ENCODE measurements at regions not wholly inside any gene's neighbourhood (a gene's known extent, or its start where the extent isn't known, plus 50 kb on each side); places are given as distances from the start of the nearest gene placed in this dataset.

- DNase-seq (ENCODE audit: low read depth, low spot score): no peak
Observed at GRCh38 chr18:40676668-40677067, 1278.4 kb upstream of the PIK3C3 start.

GRCh38 chr18:40673150-40673549 lies 1281.9 kb upstream of the PIK3C3 start:
- no peak for DNase-seq (ENCODE audit: low read depth, low spot score)

- no peak for DNase-seq (ENCODE audit: low read depth, low spot score)
Observed at GRCh38 chr18:40672590-40672989, 1282.4 kb upstream of the PIK3C3 start.

GRCh38 chr18:40670668-40671375 lies 1284.2 kb upstream of the PIK3C3 start:
- no peak for DNase-seq (ENCODE audit: low read depth, low spot score)

- no peak for DNase-seq (ENCODE audit: low read depth, low spot score)
Observed at GRCh38 chr18:40662898-40663437, 1292.1 kb upstream of the PIK3C3 start.

- no peak for DNase-seq (ENCODE audit: low read depth, low spot score)
Observed at GRCh38 chr18:40653682-40654081, 1301.4 kb upstream of the PIK3C3 start.

- no peak for DNase-seq (ENCODE audit: low read depth, low spot score)
Observed at GRCh38 chr18:40652321-40652720, 1302.7 kb upstream of the PIK3C3 start.

GRCh38 chr18:40651163-40651562 lies 1303.9 kb upstream of the PIK3C3 start:
- DNase-seq (ENCODE audit: low read depth, low spot score): no peak

- DNase-seq (ENCODE audit: low read depth, low spot score): no peak
Observed at GRCh38 chr18:40642692-40643229, 1312.3 kb upstream of the PIK3C3 start.

- DNase-seq (ENCODE audit: low read depth, low spot score): no peak
Observed at GRCh38 chr18:40631319-40631718, 1323.7 kb upstream of the PIK3C3 start.

GRCh38 chr18:40630496-40630895 lies 1324.5 kb upstream of the PIK3C3 start:
- DNase-seq (ENCODE audit: low read depth, low spot score): no peak

GRCh38 chr18:40624959-40625358 lies 1330.1 kb upstream of the PIK3C3 start:
- no peak for DNase-seq (ENCODE audit: low read depth, low spot score)

- DNase-seq (ENCODE audit: low read depth, low spot score): no peak
Observed at GRCh38 chr18:40613721-40614120, 1341.3 kb upstream of the PIK3C3 start.

- no peak for DNase-seq (ENCODE audit: low read depth, low spot score)
Observed at GRCh38 chr18:40612356-40612755, 1342.7 kb upstream of the PIK3C3 start.

GRCh38 chr18:40608226-40608625 lies 1346.8 kb upstream of the PIK3C3 start:
- no peak for DNase-seq (ENCODE audit: low read depth, low spot score)

GRCh38 chr18:40607542-40608148 lies 1347.4 kb upstream of the PIK3C3 start:
- no peak for DNase-seq (ENCODE audit: low read depth, low spot score)

- no peak for DNase-seq (ENCODE audit: low read depth, low spot score)
Observed at GRCh38 chr18:40606996-40607395, 1348.0 kb upstream of the PIK3C3 start.

- DNase-seq (ENCODE audit: low read depth, low spot score): no peak
Observed at GRCh38 chr18:40583671-40584070, 1371.4 kb upstream of the PIK3C3 start.

GRCh38 chr18:40582105-40582504 lies 1372.9 kb upstream of the PIK3C3 start:
- DNase-seq (ENCODE audit: low read depth, low spot score): no peak

- no peak for DNase-seq (ENCODE audit: low read depth, low spot score)
Observed at GRCh38 chr18:40577981-40578365, 1377.1 kb upstream of the PIK3C3 start.

- no peak for DNase-seq (ENCODE audit: low read depth, low spot score)
Observed at GRCh38 chr18:40577239-40577980, 1377.6 kb upstream of the PIK3C3 start.

- no peak for DNase-seq (ENCODE audit: low read depth, low spot score)
Observed at GRCh38 chr18:40576507-40577115, 1378.4 kb upstream of the PIK3C3 start.

All from smooth muscle cell of the brain vasculature (primary cell).